ENCODE measurements at regions not wholly inside any gene's neighbourhood (a gene's known extent, or its start where the extent isn't known, plus 50 kb on each side); places are given as distances from the start of the nearest gene placed in this dataset.

DNA sequence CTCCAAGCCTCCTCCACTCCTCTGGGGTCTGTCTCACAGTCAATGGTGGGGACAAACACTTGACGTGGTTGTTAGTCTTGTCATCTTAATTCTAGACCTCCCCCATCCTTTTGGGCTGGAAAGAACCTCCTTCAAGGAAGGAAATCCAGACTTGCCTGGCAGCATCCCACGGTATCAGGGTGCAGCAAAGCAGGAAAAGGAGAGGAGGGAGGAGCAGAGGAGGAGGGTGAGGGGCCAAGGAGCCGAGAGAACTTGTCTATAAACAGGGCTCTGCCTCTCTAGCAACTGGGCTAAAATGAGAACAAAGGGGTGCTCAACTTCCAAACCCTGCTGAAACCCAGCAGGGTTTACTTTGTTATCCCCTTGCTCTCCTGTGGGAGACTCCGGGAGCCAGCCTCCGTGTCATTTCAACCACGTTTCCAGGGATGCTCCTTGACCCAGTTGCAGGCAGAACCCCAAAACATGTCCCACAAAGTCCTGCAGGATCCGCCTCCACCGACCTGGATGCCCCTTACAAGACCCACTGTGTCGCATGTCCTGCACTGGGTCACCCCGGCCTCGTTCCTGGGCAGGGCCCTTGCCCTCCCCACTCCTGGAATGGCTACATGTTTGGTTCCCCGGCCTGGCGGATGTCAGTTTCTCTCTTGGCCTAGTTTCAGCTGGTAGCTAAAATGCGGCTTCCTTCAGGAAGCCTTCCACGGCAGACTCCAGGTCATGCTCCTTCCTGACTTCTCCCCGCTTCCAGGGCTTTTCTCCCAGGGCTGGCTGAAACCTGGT, 69.7 kb upstream of the MGMT start:
- Histone ChIP-seq H3K27ac (ENCODE audit: low read length) (no peak overlapping the region), H3F3A (ENCODE audit: insufficient read depth, low read length, poor library complexity, severe bottlenecking) (no peaks in the 10 kb centered on the region), H3K27me3 (ENCODE audit: insufficient read depth, low read depth, low read length) (no peaks in the 10 kb centered on the region), H3K9me3 (ENCODE audit: low read length) (no peaks in the 10 kb centered on the region), H2AFZ (ENCODE audit: low read depth, low read length) (no peak overlapping the region), H3K79me2 (replicated peaks; ENCODE audit: insufficient read depth, low read length) (no peaks in the 10 kb centered on the region), H3K9ac (ENCODE audit: low read length) (no peak overlapping the region), H3K36me3 (ENCODE audit: insufficient read depth, low read length) (no peaks in the 10 kb centered on the region), H3K9me2 (ENCODE audit: insufficient read depth, low read length) (no peaks in the 10 kb centered on the region), H3K4me3 (ENCODE audit: low read length) (no peak overlapping the region), H4K20me1 (ENCODE audit: insufficient read depth) (no peaks in the 10 kb centered on the region), H3K4me2 (ENCODE audit: low read length) (no peak overlapping the region)
- TF ChIP-seq RAD21 (conservative IDR thresholded peaks at IDR 0.05) = no peak
- TF ChIP-seq, protein P1, sequence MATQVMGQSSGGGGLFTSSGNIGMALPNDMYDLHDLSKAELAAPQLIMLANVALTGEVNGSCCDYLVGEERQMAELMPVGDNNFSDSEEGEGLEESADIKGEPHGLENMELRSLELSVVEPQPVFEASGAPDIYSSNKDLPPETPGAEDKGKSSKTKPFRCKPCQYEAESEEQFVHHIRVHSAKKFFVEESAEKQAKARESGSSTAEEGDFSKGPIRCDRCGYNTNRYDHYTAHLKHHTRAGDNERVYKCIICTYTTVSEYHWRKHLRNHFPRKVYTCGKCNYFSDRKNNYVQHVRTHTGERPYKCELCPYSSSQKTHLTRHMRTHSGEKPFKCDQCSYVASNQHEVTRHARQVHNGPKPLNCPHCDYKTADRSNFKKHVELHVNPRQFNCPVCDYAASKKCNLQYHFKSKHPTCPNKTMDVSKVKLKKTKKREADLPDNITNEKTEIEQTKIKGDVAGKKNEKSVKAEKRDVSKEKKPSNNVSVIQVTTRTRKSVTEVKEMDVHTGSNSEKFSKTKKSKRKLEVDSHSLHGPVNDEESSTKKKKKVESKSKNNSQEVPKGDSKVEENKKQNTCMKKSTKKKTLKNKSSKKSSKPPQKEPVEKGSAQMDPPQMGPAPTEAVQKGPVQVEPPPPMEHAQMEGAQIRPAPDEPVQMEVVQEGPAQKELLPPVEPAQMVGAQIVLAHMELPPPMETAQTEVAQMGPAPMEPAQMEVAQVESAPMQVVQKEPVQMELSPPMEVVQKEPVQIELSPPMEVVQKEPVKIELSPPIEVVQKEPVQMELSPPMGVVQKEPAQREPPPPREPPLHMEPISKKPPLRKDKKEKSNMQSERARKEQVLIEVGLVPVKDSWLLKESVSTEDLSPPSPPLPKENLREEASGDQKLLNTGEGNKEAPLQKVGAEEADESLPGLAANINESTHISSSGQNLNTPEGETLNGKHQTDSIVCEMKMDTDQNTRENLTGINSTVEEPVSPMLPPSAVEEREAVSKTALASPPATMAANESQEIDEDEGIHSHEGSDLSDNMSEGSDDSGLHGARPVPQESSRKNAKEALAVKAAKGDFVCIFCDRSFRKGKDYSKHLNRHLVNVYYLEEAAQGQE (IDR thresholded peaks at IDR 0.05; ENCODE audit: borderline replicate concordance) = no peak
- TF ChIP-seq EP300 (conservative IDR thresholded peaks at IDR 0.05; ENCODE audit: poor library complexity, severe bottlenecking) = no peak
- no peak for TF ChIP-seq POLR2AphosphoS5 (IDR thresholded peaks at IDR 0.05)
- TF ChIP-seq EZH2 (IDR thresholded peaks at IDR 0.05; ENCODE audit: borderline replicate concordance, insufficient read depth, low read length, poor library complexity, severe bottlenecking) = no peak
- TF ChIP-seq TAF1 (IDR thresholded peaks at IDR 0.05; ENCODE audit: low read depth) = no peak
- TF ChIP-seq, protein P2, sequence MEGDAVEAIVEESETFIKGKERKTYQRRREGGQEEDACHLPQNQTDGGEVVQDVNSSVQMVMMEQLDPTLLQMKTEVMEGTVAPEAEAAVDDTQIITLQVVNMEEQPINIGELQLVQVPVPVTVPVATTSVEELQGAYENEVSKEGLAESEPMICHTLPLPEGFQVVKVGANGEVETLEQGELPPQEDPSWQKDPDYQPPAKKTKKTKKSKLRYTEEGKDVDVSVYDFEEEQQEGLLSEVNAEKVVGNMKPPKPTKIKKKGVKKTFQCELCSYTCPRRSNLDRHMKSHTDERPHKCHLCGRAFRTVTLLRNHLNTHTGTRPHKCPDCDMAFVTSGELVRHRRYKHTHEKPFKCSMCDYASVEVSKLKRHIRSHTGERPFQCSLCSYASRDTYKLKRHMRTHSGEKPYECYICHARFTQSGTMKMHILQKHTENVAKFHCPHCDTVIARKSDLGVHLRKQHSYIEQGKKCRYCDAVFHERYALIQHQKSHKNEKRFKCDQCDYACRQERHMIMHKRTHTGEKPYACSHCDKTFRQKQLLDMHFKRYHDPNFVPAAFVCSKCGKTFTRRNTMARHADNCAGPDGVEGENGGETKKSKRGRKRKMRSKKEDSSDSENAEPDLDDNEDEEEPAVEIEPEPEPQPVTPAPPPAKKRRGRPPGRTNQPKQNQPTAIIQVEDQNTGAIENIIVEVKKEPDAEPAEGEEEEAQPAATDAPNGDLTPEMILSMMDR (IDR thresholded peaks at IDR 0.05; ENCODE audit: poor library complexity, severe bottlenecking) = no peak
- TF ChIP-seq MXI1 (conservative IDR thresholded peaks at IDR 0.05; ENCODE audit: poor library complexity, severe bottlenecking) = no peak
- no peak for TF ChIP-seq SMC3 (conservative IDR thresholded peaks at IDR 0.05; ENCODE audit: poor library complexity)

DNA sequence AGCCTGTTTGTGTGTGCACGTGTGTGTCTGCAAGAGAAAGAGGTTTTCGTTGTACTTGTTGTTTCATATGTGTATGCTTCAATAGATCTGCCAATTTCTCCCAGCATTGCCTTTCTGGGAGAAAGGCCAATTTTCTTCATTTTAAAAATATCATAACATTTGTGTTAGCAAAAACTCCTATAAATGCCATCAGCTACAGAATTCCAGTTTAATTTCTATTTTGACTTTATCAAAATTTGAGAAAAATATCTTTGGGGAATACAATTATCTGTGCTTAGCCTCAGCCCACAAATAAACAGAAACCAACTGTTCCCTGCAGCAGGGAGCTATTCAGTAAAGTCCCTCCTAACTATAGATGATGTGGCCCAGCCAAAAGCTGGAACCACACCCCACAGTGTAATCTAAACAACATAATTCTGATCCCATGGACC, 68.3 kb upstream of the MGMT start:
- Histone ChIP-seq H3K9me3 (ENCODE audit: low read length) (no peaks in the 10 kb centered on the region), H3K9me2 (ENCODE audit: insufficient read depth, low read length) (no peaks in the 10 kb centered on the region), H3K4me2 (ENCODE audit: low read length) (no peak overlapping the region), H3K36me3 (ENCODE audit: insufficient read depth, low read length) (no peaks in the 10 kb centered on the region), H3F3A (ENCODE audit: insufficient read depth, low read length, poor library complexity, severe bottlenecking) (no peaks in the 10 kb centered on the region), H3K27ac (ENCODE audit: low read length) (no peak overlapping the region), H3K4me3 (ENCODE audit: low read length) (no peak overlapping the region), H4K20me1 (ENCODE audit: insufficient read depth) (no peaks in the 10 kb centered on the region), H3K9ac (ENCODE audit: low read length) (no peak overlapping the region), H3K79me2 (replicated peaks; ENCODE audit: insufficient read depth, low read length) (no peaks in the 10 kb centered on the region), H3K27me3 (ENCODE audit: insufficient read depth, low read depth, low read length) (no peaks in the 10 kb centered on the region), H2AFZ (ENCODE audit: low read depth, low read length) (no peak overlapping the region)
- TF ChIP-seq SMC3 (conservative IDR thresholded peaks at IDR 0.05; ENCODE audit: poor library complexity) (no peak), EZH2 (IDR thresholded peaks at IDR 0.05; ENCODE audit: borderline replicate concordance, insufficient read depth, low read length, poor library complexity, severe bottlenecking) (no peak), TAF1 (IDR thresholded peaks at IDR 0.05; ENCODE audit: low read depth) (no peak), EP300 (conservative IDR thresholded peaks at IDR 0.05; ENCODE audit: poor library complexity, severe bottlenecking) (no peak), RAD21 (conservative IDR thresholded peaks at IDR 0.05) (no peak), MXI1 (conservative IDR thresholded peaks at IDR 0.05; ENCODE audit: poor library complexity, severe bottlenecking) (no peak), POLR2AphosphoS5 (IDR thresholded peaks at IDR 0.05) (no peak)
- TF ChIP-seq, protein P1 (IDR thresholded peaks at IDR 0.05; ENCODE audit: borderline replicate concordance) = no peak
- TF ChIP-seq, protein P2 (IDR thresholded peaks at IDR 0.05; ENCODE audit: poor library complexity, severe bottlenecking) = no peak
